NCI-H2196 treated with DMSO at 0.1 percent for 48 hours (cell line): ENCODE measurements at regions not wholly inside any gene's neighbourhood (a gene's known extent, or its start where the extent isn't known, plus 50 kb on each side); places are given as distances from the start of the nearest gene placed in this dataset.

Experiments
- DNase-seq: peaks from one replicate; lab custom pipeline; 2025; ENCODE audit not compliant: unreplicated experiment; lab: John Stamatoyannopoulos, UW

DNA sequence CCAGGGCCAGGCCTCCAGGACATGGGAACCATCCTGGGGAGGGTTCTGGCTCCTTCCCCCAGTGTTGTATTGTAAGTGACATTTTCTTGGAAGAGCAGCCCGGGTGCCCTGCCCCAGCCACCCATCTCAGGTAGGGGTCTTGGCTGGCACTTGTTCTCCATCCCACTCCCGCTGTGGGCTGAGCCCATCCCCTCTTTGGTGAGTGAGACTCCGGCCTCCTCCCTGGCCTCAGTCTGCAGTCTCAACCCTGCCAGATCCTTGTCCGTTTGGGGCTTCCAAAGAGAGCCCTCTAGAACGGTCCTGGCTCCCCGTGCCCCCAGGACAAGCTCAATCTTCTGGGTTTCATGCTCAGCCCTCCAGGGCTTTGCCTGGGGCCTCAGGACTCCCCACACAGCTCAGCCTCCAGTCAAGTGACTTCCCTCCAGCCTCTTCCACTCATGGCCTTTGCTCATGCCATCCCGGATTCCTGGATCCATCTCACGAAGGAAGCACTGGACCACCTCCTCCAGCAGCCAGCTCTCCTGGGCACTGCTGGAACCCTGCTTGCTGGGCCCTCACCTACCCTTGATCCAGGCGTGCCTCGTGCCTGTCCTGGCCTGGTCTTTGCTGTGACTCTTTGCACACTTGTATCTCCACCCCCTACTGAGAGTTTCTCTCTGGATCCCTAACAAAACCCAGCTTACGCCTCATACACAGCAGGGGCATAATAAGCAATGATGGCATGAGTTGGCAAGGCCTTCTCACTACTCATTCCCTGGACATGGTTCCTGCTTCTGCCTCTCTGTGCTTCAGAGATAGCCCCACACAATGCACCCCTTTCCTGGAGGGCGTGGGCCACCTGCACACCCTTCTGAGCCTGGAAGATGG, 297.4 kb upstream of the RTL1 start:
- DNase-seq: no peak

GRCh38 chr14:101201535-101202151, 298.1 kb upstream of the RTL1 start:
- DNase-seq: no peak

DNA sequence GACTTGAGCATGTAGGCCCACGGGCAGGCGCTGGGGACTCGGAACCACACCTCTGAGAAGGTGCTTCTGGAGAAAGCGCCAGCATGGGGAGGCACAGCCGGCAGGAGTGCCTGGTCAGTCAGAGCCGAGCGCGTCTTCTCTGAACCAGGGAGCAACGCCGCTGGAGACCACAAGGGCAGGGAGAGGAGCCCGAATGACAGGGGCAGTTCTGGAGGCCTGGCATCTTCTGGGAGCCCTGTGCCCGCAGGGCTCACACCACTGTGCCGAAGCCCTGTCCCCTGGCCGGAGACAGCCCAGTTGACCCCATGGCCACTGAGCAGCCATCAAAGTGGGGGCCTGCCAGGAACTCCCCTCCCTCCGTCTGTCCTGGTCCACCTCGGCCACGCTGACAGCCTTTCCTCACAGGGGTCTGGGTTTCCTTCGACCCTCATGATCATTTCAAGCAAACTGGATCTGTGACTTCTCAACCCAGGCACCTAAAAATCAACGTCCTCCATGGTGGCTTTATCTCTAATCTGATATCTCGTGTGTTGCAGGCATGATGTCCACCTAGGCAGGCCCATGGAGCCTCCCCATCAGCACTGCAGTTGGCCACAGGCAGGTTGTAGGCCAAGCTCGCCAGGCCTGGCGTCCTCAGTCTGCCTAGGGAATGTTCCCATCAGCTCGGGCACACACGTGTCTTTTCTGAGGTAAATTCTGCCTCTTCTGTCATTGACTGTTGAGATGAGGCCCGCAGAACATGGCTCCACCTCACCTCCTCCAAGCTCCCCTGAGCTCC, 299.3 kb upstream of the RTL1 start:
- DNase-seq: no peak

- no peak for DNase-seq
Observed at GRCh38 chr14:101206556-101206955, 303.0 kb upstream of the RTL1 start.

DNA sequence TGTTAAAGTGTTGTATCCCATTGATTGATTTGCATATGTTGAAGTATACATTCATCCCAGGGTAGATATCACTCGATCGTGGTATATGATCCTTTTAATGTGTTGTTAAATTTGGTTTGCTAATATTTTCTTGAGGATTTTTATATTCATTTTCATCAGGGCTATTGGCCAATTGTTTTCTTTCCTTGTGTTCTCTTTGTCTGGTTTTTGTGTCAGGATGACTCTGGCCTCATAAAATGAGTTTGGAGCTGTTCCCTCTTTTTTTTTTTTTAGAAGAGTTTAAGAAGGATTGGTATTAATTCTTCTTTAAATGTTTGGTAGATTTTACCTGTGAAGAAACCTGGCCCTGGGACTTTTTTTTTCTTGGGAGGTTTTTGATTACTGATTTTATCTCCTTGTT, 303.5 kb upstream of the RTL1 start:
- no peak for DNase-seq

- DNase-seq: no peak
Observed at GRCh38 chr14:101207897-101208296, 304.4 kb upstream of the RTL1 start.

- DNase-seq: no peak
Observed at GRCh38 chr14:101209594-101209993, 306.1 kb upstream of the RTL1 start.

DNA sequence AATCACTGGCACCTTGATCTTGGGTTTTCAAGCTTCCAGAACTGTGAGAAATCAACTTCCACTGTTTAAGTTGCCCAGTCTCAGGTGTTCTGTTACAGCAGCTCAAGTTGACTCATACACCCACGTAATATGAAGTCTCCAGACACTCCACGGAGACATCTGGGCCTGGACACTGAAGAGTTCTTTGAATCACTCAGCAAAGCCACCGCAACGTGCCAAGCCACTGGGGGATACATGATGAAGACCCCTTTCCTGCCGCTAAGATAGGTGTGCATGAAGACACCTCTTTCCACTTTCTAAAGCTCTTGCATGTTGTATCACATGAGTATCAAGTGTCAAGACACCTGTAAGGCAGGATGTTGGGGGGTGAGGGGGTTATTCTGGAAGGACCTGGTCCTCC, 311.7 kb upstream of the RTL1 start:
- DNase-seq: no peak

- DNase-seq: no peak
Observed at GRCh38 chr14:101215927-101216326, 312.4 kb upstream of the RTL1 start.

GRCh38 chr14:101216366-101217079, 313.0 kb upstream of the RTL1 start:
- no peak for DNase-seq

GRCh38 chr14:101217080-101217463, 313.6 kb upstream of the RTL1 start:
- DNase-seq: no peak

DNA sequence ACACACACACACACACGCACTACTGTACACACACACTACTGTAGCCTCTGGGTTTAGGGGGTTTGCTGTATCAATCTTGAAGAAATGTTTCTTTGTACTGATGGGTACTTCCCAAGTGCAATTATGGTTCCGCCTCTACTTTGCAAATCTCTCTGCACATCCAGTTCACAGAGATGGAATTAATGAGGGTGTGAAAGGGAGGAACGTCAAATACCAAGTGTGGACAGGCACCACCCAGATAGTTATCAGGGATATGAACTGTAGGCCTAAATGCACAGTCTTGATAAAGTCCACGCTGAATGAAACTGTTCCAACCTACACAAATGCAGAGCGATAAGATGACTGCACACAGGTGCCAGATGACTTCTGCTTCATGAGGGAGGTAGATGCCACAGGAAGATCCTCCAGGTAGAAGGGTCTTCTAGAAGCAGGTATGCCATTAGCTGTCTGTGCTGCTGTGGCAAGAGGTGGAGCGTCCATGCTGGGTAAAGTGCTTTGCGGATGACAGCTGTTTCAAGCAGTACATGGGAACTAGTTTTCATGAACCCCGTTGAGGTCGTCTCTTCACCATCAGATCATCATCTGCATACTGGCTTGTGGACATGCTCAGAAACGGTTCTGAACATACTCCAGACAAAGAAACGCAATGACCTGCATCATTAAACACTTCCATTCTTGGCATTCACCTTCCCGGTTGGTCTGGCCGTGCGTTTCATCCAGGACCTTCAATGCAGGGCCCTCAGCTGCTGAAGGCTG, 314.3 kb upstream of the RTL1 start:
- DNase-seq: no peak

GRCh38 chr14:101219896-101220703, 316.6 kb upstream of the RTL1 start:
- no peak for DNase-seq

DNA sequence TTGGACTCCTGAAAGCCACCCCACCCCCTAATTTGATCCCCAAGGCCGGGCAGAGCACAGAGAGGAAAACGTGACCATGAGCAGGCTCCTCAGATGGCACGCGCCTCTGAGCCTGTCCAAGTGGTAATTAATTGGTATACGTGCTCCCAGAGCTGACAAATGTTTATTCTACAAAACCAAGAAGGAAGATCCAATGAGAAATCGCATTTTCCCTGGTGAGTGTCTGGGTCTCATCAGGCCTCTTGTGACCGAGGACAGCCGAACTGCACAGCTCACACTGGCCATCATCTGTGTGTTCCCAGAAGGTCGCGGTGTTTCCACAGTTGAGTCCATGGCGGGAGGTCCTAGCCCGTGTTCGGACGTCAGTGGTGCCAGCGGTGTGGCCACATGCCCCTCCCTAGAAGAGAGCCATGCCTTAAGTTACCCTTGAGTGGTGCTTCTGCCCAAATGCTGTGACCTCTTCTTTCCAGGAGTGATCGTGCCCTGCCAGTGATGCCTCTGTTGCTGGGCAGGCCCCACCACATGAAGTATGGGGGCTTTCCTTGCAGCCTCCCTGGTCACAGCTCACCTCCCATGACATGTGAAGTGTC, 317.5 kb upstream of the RTL1 start:
- no peak for DNase-seq

DNA sequence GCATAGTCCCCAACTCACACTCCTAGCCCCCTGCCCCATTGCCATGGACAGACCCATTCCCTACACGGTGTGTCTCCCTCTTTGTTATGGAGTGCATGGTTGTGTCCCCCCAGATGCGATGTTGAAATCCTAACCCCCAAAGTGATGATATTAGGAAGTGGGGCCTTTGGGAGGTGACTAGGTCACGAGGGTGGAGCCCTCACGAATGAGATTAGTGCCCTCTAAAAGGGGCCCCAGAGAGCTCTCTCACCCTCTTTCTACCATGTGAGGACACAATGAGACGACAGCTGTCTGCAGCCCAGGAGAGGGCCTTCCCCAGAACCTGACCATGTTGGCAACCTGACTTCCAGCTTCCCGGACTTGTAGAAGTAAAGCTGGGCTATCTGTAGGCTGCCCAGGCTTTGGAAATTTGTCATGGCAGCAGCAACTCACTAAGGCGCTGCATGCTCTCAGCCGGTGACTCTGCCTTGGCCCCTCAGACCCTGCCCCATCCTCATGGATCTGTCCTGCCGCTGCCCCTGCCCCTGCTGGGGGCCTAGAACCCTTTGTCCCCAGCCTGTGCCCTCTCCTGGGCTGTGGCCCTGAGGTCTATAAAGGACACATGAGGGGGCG, 318.1 kb upstream of the RTL1 start:
- DNase-seq: no peak

GRCh38 chr14:101222362-101223070, 319.0 kb upstream of the RTL1 start:
- DNase-seq: no peak

- no peak for DNase-seq
Observed at GRCh38 chr14:101223127-101223526, 319.6 kb upstream of the RTL1 start.

- DNase-seq: no peak
Observed at GRCh38 chr14:101223561-101224162, 320.1 kb upstream of the RTL1 start.
